ENCODE measurements at regions not wholly inside any gene's neighbourhood (a gene's known extent, or its start where the extent isn't known, plus 50 kb on each side); places are given as distances from the start of the nearest gene placed in this dataset.

DNA sequence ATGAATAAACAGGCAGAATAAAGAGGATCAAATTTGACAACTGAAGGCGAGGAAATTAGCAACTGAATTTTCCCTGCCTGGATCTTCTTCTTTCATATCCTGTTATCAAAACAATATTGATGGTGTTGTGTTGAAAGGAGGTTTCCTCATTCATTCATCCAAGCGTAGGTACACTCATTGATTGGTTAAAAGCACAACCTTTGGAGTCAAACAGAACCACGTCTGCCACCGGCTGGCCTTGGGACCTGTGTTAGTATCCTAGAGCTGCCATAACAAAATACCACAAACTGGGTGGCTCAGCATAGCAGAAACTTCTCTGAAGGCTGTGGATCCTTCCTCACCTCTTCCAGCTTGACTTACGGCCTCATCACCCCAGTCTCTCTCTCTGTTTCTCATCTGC, 268.6 kb upstream of the PWP1 start:
- TF ChIP-seq, protein P1, sequence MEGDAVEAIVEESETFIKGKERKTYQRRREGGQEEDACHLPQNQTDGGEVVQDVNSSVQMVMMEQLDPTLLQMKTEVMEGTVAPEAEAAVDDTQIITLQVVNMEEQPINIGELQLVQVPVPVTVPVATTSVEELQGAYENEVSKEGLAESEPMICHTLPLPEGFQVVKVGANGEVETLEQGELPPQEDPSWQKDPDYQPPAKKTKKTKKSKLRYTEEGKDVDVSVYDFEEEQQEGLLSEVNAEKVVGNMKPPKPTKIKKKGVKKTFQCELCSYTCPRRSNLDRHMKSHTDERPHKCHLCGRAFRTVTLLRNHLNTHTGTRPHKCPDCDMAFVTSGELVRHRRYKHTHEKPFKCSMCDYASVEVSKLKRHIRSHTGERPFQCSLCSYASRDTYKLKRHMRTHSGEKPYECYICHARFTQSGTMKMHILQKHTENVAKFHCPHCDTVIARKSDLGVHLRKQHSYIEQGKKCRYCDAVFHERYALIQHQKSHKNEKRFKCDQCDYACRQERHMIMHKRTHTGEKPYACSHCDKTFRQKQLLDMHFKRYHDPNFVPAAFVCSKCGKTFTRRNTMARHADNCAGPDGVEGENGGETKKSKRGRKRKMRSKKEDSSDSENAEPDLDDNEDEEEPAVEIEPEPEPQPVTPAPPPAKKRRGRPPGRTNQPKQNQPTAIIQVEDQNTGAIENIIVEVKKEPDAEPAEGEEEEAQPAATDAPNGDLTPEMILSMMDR (IDR thresholded peaks at IDR 0.05) = no peak
- TF ChIP-seq POLR2AphosphoS5 (IDR thresholded peaks at IDR 0.05) = no peak
- no peak for TF ChIP-seq POLR2A (IDR thresholded peaks at IDR 0.05)
